Fibroblast of skin of scalp (primary cell): ENCODE measurements at regions not wholly inside any gene's neighbourhood (a gene's known extent, or its start where the extent isn't known, plus 50 kb on each side); places are given as distances from the start of the nearest gene placed in this dataset.

ENCODE experiments used
- DNase-seq: peaks from one replicate; pipeline ENCODE4 v3.0.0-alpha.2; 2013

GRCh38 chr11:131122448-131122847 lies 206.2 kb upstream of the SNX19 start:
- no peak for DNase-seq

GRCh38 chr11:131129474-131129873 lies 213.2 kb upstream of the SNX19 start:
- DNase-seq = no peak

GRCh38 chr11:131135611-131136010 lies 219.3 kb upstream of the SNX19 start:
- DNase-seq = no peak

GRCh38 chr11:131136486-131136885 lies 220.2 kb upstream of the SNX19 start:
- peak; percentile 58 for DNase-seq

GRCh38 chr11:131137046-131137445 lies 220.8 kb upstream of the SNX19 start:
- peak; percentile 63 for DNase-seq

GRCh38 chr11:131138731-131139130 lies 222.5 kb upstream of the SNX19 start:
- DNase-seq = no peak

GRCh38 chr11:131145791-131146190 lies 224.6 kb upstream of the NTM start:
- DNase-seq = no peak

GRCh38 chr11:131146827-131147490 lies 223.5 kb upstream of the NTM start:
- DNase-seq = peak; percentile 35

GRCh38 chr11:131154351-131154750 lies 216.1 kb upstream of the NTM start:
- DNase-seq = no peak

- DNase-seq = no peak
Observed at GRCh38 chr11:131157678-131158077, 212.7 kb upstream of the NTM start.

- no peak for DNase-seq
Observed at GRCh38 chr11:131160846-131161245, 209.6 kb upstream of the NTM start.

GRCh38 chr11:131163613-131164012 lies 206.8 kb upstream of the NTM start:
- DNase-seq = no peak

- no peak for DNase-seq
Observed at GRCh38 chr11:131165036-131165435, 205.4 kb upstream of the NTM start.

GRCh38 chr11:131168839-131169713 lies 201.3 kb upstream of the NTM start:
- no peak for DNase-seq

- DNase-seq = no peak
Observed at GRCh38 chr11:131172011-131172410, 198.4 kb upstream of the NTM start.

- no peak for DNase-seq
Observed at GRCh38 chr11:131178020-131178419, 192.4 kb upstream of the NTM start.

- no peak for DNase-seq
Observed at GRCh38 chr11:131178596-131178995, 191.8 kb upstream of the NTM start.

- DNase-seq = no peak
Observed at GRCh38 chr11:131179836-131180235, 190.6 kb upstream of the NTM start.

GRCh38 chr11:131185915-131186314 lies 184.5 kb upstream of the NTM start:
- DNase-seq = peak; percentile 11

- DNase-seq = peak; percentile 13
Observed at GRCh38 chr11:131186629-131187101, 183.8 kb upstream of the NTM start.

GRCh38 chr11:131190446-131190845 lies 180.0 kb upstream of the NTM start:
- no peak for DNase-seq

GRCh38 chr11:131191606-131192005 lies 178.8 kb upstream of the NTM start:
- DNase-seq = no peak

- DNase-seq = no peak
Observed at GRCh38 chr11:131192628-131193027, 177.8 kb upstream of the NTM start.

- DNase-seq = no peak
Observed at GRCh38 chr11:131193031-131193501, 177.3 kb upstream of the NTM start.
